Sciatic nerve (tissue), 2 donors: ENCODE measurements at regions not wholly inside any gene's neighbourhood (a gene's known extent, or its start where the extent isn't known, plus 50 kb on each side); places are given as distances from the start of the nearest gene placed in this dataset.
A peak's percentile ranks its signal among the peaks of the same experiment; 100 is the strongest.
"Not testable (repeated sequence)": the region's sequence is repeated elsewhere in the genome, so short reads cannot be mapped to it uniquely, and the experiment has no call there.

Experiments
- ATAC-seq: fragments of 200-7000 bp; cut with Tn5 transposase; one replicate; pipeline ENCODE4 v1.9.1; 2020; ENCODE audit warnings: mild to moderate bottlenecking, moderate library complexity
- DNase-seq: peaks from one replicate; pipeline ENCODE4 v3.0.0-alpha.2; 2020; ENCODE audit warnings: low spot score
- intact Hi-C: fragments of 100-400 bp; cut with DNase I; formaldehyde crosslinking; loops from one replicate; pipeline ENCODE4 v1.14.2; 2022
- donor health status: DM: no; HTN: no; CAD: no.
- donor health status: DM: no; HTN: no; CAD: no.

DNA sequence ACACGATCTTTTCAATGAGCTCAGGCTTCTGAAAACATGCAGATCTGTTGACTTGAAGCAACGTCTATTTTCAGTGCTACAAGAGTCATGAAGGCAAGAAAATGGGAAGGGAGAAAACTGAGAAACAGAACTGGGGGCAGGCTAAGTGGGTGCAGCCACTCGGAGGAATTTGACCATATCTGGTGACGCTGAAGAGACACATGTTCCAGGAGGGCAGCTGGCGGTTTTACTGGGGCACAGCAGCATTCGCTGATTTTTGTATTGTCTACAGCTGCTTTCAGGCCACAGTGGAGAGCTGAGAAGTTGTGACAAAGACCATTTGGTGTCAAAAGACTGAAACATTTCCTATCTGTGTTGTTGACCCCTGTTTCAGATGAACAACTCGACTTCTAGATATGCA, 103.0 kb upstream of the ELAC2 start:
- intact Hi-C loops, result no loop called here

DNA sequence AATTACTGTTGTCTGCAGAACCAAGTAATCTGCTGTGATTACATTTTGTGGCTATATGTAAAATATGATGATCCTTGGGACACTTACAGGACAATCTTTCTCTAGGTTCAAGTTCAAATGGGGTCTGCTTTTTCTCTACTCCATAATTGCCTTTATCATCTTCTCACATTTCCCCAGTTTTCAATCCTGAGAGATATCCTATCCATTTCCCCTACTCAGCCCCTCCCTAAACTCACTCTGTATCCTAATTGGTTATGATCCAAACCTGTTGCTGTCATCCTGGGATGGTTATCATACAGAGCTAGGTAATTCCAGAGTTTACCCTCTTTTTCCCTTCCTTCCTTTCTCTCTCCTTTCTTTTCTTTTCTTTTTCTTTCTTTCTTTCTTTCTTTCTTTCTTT, 100.5 kb upstream of the ELAC2 start:
- DNase-seq (no peak), ATAC-seq (no peak)
- intact Hi-C loops, result no loop called here

More for the DNA sequence above, 103.0 kb upstream of the ELAC2 start:
- DNase-seq (no peak), ATAC-seq (no peak)

DNA sequence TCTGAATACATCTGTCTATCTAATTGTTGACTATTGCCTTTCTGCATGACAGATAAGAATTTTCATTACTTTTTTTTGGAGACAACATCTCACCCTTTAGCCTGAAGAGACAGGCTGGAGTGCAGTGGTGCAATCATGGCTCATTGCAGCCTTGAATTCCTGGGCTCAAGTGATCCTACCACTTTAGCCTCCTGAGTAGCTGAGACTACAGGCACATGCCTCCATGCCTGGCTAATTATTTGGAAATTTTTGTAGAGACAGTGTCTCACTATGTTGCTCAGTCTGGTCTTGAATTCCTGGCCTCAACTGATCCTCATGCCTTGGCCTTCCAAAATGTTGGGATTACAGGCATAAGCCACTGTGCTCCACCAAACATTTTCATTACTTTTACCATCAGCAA, 99.8 kb upstream of the ELAC2 start:
- no peak for DNase-seq
- no peak for ATAC-seq
- intact Hi-C loops, result no loop called here

DNA sequence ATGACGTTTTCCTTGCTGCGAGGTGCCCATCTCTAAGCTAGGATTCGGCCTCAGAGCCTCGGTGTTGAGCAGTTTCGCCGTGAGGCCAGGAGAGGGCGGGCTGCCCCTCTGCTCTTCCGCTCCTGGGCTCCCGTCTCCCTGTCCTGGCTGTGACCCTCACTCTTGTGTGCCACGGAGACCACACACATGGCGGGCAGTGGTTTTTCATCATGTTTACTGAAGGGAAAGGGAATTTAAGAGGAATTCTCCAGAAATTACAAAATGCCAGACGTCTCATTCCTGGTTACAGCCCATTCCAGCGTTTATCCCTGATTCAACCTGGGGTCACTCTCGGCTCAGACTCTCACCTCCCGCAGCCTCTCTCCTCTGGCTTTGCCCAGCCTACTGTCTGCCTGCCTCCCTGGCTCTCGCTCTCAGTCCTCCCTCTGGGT, 96.8 kb upstream of the ELAC2 start:
- DNase-seq (no peak), ATAC-seq (peak; percentile 88)
- intact Hi-C loops, result loop anchor here (5.0 kb wide), 1 partner anchor 1108 kb away; no protein-coding TSS in a partner anchor

DNA sequence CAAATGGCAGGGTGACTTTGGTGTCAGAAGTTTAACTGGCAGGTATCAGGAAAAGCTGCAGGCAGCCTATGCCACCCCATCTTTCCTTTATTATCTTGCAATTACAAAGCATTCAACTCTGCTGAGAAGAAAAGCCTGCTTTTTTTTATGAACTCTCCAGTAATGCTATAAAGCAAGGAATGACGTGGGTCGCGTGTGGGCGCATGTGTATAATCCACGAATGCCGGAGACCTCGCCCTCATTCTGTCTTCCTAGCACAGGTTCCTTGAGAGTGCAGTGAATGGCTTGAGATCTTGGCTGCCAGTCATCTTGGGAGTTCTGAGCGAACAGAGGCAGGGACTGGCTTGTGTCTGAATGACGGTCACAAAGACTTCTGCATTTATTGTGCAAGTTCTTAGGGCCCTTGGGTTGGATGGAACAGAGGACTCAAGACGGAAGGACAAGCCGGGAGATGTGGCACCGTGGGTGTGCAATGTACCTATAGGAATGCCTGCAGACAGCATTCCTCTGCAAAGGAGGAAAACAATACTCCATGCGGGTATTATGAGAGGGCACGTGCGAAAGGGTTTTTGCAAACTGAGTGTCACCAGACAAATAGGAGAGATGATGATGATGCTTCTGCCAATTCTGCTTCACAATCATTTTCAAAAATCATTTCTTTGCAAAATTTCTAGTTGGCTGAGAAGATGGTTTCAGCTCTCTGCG, 96.1 kb upstream of the ELAC2 start:
- DNase-seq (no peak), ATAC-seq (no peak)
- intact Hi-C loops, result loop anchor here (5.0 kb wide), 1 partner anchor 1108 kb away; no protein-coding TSS in a partner anchor

DNA sequence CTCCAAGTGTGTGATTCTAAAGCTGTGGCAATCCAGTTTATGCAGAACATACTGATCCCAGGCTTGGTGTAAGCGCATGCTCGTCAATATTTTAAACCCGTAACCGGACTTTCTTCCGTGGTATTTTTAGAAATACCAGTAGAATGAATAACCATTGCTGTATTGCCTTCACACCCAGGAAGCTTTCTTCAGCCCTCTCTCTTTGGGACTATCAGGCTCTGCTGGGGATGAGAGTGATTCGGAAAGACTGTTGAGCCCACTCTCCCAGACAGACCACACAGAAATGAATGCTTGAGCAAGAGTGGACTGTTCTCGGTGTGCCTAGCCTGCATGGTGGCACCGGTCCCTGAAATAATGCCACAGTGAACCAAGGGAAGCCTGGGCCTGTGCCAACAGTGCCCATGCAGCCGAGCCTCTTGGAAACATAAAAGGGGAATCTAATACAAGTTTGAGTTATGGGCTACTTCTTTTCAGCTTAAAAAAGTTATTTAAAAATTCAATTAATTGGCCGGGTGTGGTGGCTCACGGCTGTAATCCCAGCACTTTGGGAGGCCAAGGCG, 89.9 kb upstream of the ELAC2 start:
- intact Hi-C loops, result loop anchor here (10.0 kb wide), 1 partner anchor 443 kb away; the partner anchor contains the start of gene MYOCD
- DNase-seq, result no peak
- ATAC-seq, result no peak

DNA sequence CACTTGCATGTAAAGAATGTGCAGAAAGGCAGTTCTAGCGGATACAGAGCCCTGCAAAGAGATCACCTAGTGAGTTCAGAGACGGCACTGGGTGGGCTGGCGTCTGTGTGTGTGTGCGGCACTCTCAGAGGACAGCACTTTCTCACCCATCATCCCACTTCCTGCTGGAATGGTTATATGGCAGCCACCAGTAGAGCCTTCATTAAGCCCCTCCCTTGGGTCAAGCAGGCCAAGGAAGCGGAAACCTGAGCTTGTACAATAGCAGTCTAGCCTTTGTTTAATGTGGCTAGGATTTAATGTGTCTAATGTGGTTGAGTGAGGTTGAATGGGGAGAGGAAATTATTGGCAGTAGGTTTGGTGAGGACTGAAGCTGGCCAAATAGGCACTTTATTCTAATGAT, 88.3 kb upstream of the ELAC2 start:
- intact Hi-C loops, result loop anchor here (10.0 kb wide), 1 partner anchor 441 kb away; the partner anchor contains the start of gene MYOCD
- DNase-seq (no peak), ATAC-seq (no peak)

DNA sequence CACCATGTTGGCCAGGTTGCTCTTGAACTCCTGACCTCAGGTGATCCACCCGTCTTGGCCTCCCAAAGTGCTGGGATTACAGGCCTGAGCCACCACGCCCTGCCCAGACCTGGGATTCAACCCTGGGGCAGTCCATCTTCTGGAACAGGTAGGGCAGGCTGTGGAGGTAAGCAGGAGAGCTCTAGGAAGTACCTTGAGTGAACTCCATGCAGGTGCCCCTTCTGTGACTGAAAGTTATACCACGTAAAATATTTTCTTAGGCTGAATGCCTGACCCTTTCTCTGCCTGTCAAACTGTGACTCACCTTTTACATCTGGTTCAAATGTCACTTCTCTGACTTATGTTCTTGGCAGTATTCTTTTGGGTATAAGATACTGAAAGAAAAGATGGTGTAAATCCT, 86.7 kb upstream of the ELAC2 start:
- no peak for DNase-seq
- intact Hi-C loops, result loop anchor here (10.0 kb wide), 1 partner anchor 440 kb away; the partner anchor contains the start of gene MYOCD
- no peak for ATAC-seq

DNA sequence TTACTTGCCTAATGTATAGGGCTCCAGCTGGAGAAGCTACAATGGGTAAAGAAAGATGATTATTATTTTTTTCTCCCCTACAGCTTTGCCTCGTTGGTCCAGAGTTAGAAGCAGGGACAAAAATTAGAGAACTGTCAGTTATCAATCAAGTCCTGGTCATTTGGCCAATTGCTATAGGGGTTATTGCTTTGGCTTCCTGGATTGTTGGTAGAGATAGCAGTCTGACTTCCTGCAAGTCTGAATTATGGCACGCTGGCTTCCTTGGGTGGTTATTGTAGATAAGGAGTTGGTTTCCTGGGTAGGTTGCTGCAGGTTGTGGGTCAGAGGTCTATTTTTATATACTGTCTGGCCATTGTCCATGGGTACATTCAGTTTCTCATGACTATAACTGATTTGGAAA, 84.7 kb upstream of the ELAC2 start:
- intact Hi-C loops, result loop anchor here (10.0 kb wide), 1 partner anchor 438 kb away; the partner anchor contains the start of gene MYOCD
- ATAC-seq (no peak), DNase-seq (no peak)

DNA sequence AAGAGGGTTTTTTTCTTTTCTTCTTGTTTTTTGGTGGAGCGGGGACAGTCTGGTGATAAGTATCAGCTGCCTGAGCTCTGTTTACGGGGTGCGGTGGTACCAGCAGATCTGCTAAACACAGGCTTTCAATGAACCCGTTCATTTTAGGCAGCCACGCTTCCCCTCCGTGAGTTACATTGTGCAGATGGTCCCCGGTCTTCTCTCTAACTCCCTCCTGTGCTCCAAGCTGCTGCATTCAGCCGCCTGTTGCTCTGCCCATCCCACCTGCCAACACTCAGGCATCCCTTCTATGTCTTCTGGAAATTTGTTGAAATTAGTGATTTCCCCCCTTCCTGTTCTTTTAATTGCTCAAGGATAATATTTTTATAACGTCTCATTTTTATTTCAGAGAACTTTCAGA, 82.1 kb upstream of the ELAC2 start:
- no peak for ATAC-seq
- intact Hi-C loops, result loop anchor here (10.0 kb wide), 1 partner anchor 435 kb away; the partner anchor contains the start of gene MYOCD
- DNase-seq, result no peak

DNA sequence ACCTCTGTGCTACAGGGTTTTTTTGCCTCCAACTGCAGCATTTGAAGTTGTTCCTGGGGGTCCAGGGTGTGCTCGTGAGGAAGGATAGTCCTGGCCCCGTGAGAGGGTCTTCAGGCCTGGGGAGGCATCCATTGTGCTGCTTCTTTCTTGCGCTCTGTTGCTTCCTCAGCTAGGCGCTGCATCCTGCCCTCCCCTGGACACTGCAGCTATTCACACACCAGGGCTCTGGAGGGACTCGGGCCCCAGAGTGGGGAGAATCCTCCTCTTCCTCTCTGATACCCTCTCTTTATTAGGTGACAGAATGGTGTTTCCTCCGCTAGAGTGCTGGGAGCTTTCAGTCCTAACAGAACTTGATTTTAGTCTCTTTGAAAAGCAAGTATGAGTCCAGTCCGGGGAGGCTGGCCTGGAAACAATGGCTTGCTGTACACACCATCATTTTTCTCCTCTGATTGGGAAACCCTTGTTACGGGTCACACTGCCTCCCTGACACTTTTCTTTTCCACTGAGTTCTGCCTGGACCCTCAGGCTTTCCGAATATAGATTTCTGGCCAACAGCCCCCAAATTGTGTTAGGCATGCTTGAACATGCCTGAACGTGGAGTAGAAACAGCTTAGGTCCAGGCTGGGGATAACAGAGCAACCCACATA, 81.4 kb upstream of the ELAC2 start:
- ATAC-seq (no peak), DNase-seq (no peak)
- intact Hi-C loops, result no loop called here

DNA sequence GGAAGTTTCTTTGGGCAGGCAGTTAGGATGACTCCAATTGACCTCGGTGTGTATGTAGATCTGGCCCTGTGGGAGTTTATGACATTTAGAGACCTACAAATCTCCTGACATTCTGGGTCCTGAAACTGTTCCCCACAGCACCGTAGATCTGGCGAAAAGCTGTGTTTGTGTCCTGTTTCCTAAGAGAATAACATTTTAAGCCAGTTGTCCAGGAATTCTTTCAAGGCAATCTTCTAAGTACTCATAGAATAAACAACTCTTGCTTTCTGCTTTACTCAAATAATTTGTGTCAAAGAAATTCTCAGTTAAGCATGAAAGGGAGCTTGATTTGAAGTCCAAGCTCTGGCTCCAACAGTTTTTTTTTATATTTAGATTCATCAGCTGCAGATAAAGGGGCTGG, 78.5 kb upstream of the ELAC2 start:
- DNase-seq, result no peak
- intact Hi-C loops, result no loop called here
- no peak for ATAC-seq

DNA sequence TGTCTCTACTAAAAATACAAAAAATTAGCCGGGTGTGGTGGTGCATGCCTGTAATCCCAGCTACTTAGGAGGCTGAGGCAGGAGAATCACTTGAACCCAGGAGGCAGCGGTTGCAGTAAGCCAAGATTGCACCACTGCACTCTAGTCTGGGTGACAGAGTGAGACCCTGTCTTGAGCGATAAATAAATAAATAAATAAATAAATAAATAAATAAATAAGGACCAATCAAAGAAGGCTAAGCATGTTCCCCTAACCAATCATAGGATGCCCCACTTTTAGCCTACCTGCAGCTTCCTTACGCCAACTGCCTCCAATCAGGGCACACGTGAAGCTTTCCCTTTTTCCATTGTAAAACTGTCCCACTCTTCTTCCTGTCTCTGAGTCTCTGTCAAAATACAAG, 74.2 kb upstream of the ELAC2 start:
- intact Hi-C loops, DNase-seq, ATAC-seq: not testable (repeated sequence)

DNA sequence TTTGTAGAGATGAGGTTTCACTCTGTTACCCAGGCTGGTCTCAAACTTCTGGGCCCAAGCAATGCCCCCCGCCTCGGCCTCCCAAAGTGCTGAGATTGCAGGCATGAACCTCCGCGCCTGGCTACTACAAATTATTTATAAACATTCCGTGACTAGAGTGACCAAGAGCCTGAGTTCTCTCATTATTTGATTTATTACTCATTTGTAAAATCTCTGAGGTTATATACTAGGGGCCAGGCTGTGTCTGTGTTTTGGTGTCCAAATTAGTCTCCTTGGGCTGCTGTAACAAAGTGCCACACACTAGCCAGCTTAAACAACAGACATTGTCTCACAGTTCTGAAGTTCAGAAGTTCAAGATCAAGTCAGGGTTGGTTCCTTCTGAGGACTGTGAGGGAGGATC, 70.8 kb upstream of the ELAC2 start:
- no peak for ATAC-seq
- intact Hi-C loops, result no loop called here
- DNase-seq, result no peak

DNA sequence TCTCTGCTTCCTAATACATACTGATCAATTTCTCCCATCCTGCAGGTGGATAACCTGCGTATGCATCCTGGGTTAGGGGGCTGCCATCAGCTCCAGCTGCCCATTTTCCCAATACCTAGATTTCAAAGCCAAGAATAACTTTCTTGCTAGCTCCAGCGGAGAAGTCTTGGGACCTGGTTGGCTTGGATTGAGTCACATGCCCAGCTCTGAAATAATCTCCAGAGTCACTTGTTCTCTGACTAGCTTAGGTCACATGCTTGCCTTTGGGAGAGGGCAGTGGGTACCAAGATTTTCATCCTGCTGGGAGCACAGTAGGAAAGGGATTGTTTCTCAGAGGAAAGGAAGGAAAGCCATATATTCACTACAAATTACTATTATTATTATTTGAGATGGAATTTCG, 70.0 kb upstream of the ELAC2 start:
- intact Hi-C loops, result no loop called here
- ATAC-seq (no peak), DNase-seq (no peak)

DNA sequence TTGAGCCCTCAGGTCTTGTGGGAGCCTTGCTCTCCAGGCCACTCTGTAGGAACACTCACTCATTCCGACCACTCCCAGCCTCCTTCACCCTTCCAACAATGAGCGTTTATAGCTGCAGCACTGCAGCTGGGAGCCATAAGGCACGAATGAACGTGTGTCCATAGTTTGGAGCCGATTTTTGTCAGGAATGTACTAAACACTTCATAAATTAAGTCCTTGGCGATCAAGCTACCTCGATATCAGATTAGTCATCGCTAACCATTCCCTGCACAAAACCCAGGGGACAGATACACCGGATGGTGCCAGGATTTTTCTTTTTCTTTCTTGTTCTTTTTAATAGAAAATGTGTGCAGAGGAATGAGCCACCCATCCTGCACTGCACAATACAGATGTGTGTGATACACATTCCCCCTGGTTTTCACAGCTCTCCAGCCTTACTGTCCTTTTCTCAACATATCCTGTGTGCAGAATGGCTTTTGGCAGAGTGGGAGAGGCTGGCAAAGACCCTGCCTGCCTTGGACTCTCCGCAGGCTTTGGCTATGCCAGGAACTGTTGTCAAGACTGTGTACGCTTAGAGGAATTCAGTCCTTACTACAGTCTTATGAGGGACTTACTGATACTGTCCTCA, 68.4 kb upstream of the ELAC2 start:
- DNase-seq, result no peak
- intact Hi-C loops, result no loop called here
- no peak for ATAC-seq

DNA sequence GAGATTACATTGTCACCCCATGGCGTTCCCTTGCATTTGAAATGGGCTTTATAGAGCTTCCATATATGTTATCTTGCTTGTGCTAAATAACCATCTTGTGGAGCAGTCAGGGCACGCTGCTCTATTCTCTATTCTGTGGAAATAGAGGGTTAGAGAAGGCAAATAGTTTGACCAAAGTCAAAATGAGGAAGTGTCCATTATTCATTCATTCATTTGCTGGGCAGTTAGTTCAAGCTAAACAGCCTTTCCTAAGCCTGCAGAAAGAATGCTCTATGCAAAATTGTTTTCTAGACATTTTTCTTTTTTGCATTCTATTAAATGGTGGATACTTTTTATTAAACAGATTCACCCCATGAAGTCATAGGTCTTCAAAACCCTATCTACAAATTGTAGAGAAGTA, 67.8 kb upstream of the ELAC2 start:
- intact Hi-C loops, result no loop called here
- DNase-seq (no peak), ATAC-seq (no peak)

DNA sequence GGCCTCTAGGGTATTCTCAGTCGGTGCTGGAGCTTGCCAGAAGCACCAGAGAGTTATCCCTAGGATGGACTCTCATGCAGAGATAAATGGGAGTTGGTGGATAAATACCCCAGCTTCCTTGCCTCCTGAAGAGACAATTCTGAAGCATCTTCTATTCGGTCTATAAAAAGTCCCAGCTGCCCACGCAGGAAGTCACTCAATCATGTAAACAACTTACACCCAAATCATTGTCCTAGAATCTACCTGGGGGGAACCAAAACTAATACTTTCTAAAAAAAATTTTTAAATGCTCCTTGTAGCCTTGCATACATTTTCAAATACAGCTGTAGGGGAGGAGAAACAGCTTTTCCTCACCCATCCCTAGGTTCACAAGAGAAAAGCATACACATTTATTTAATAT, 66.6 kb upstream of the ELAC2 start:
- no peak for ATAC-seq
- no peak for DNase-seq
- intact Hi-C loops, result no loop called here

DNA sequence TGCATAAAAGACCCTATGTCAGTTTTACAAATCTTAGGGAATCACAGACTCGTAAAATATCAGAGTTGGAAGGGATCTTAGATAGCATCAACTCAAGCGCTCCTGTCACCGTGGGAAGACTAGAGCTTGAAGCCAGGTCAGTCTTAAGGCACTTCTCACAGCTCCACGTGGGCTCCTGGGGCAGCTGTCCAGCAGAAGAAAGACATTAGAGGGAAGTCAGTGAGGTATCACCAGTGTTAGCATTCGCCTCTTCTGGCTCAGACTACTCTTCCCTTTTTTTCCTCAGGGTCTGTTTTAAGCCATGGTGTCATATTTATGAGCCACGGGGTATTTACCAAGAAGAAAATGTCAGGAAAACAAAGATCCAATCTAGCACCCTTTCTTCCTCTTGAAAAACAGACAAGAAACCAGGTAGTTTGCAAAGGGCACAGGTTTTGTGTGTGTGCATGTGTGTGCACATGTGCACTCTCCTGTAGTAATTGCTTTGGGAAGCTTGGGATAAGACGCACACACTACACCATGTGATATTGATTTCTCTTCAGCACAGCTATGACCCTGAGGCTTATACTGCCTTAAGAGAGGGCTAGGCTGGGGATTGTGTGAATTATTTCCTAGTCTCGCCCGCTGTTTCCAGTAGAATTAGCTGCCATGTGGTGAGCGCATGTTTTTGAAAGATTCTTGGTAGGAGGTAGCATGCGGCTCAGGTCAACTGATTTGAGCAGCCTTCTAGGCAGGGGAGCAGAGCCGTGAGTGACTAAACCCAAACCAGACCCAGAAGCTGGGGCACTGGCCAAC, 61.0 kb upstream of the ELAC2 start:
- DNase-seq, result no peak
- no peak for ATAC-seq
- intact Hi-C loops, result no loop called here
